Neuronal stem cell (in vitro differentiated cells): ENCODE measurements at regions not wholly inside any gene's neighbourhood (a gene's known extent, or its start where the extent isn't known, plus 50 kb on each side); places are given as distances from the start of the nearest gene placed in this dataset.
"Not testable (repeated sequence)": the region's sequence is repeated elsewhere in the genome, so short reads cannot be mapped to it uniquely, and the experiment has no call there.

ENCODE experiments used
- DNase-seq: peaks from one replicate; pipeline ENCODE4 v3.0.0-alpha.2; 2013; ENCODE audit warnings: low spot score
- H2AFZ ChIP-seq: one replicate; pipeline ENCODE4 v1.6.1; 2013; ENCODE audit warnings: mild to moderate bottlenecking, low read length, inconsistent platforms
- H2AK5ac ChIP-seq: 2 replicates; pipeline ENCODE4 v1.6.1; 2013; ENCODE audit warnings: low read depth, mild to moderate bottlenecking, inconsistent platforms, low read length, moderate library complexity, mixed read lengths
- H2BK120ac ChIP-seq: 2 replicates; pipeline ENCODE4 v1.6.1; 2013; ENCODE audit warnings: low read depth, mild to moderate bottlenecking, inconsistent platforms, low read length, moderate library complexity, mixed read lengths
- H2BK12ac ChIP-seq: one replicate; pipeline ENCODE4 v1.6.1; 2013; ENCODE audit warnings: low read length, inconsistent platforms
- H2BK15ac ChIP-seq: 2 replicates; pipeline ENCODE4 v1.6.1; 2013; ENCODE audit warnings: mild to moderate bottlenecking, low read length, inconsistent platforms, mixed read lengths
- H2BK5ac ChIP-seq: one replicate; pipeline ENCODE4 v1.6.1; 2013; ENCODE audit warnings: inconsistent platforms, mild to moderate bottlenecking, low read length, moderate library complexity
- H3K14ac ChIP-seq: one replicate; pipeline ENCODE4 v1.6.1; 2013; ENCODE audit warnings: low read length, inconsistent platforms
- H3K18ac ChIP-seq: 2 replicates; pipeline ENCODE4 v1.6.1; 2013; ENCODE audit warnings: low read length, inconsistent platforms
- H3K23ac ChIP-seq: 2 replicates; pipeline ENCODE4 v1.6.1; 2013; ENCODE audit warnings: low read depth, mild to moderate bottlenecking, mixed read lengths, low read length, inconsistent platforms; ENCODE audit not compliant: poor library complexity
- H3K27ac ChIP-seq: replicated peaks from 3 replicates; pipeline ENCODE4 v1.5.1; 2013; ENCODE audit warnings: low read length, inconsistent platforms
- H3K27me3 ChIP-seq, 3 experiments: 2 replicates each; pipeline ENCODE4 v1.6.1; 2013; ENCODE audit warnings: low read length in 3 of 3, mild to moderate bottlenecking in 2 of 3, inconsistent platforms in 1 of 3, low read depth in 1 of 3, mixed read lengths in 1 of 3, moderate library complexity in 1 of 3; ENCODE audit not compliant: control insufficient read depth in 3 of 3, insufficient read depth in 3 of 3
- H3K36me3 ChIP-seq, 2 donors: replicated peaks in 1 of 2; 2 replicates each; pipeline ENCODE4 v1.6.1; 2013; ENCODE audit warnings: low read length in 2 of 2; ENCODE audit not compliant: control insufficient read depth in 2 of 2, insufficient read depth in 2 of 2
- H3K4ac ChIP-seq: 2 replicates; pipeline ENCODE4 v1.6.1; 2013; ENCODE audit warnings: inconsistent platforms, mild to moderate bottlenecking, low read length, moderate library complexity
- H3K4me1 ChIP-seq, 2 donors: 1 replicate in 1 of 2; 2 replicates in 1 of 2; pipeline ENCODE4 v1.6.1; 2013; ENCODE audit warnings: low read length in 2 of 2, low read depth in 1 of 2; ENCODE audit not compliant: control insufficient read depth in 2 of 2, insufficient read depth in 1 of 2
- H3K4me2 ChIP-seq: one replicate; pipeline ENCODE4 v1.6.1; 2013; ENCODE audit warnings: mild to moderate bottlenecking, low read length, inconsistent platforms; ENCODE audit not compliant: insufficient read depth, poor library complexity, severe bottlenecking
- H3K4me3 ChIP-seq, 2 donors: 2 replicates each; pipeline ENCODE4 v1.5.1; 2013; ENCODE audit warnings: low read length in 2 of 2, mild to moderate bottlenecking in 2 of 2, inconsistent platforms in 1 of 2, moderate library complexity in 1 of 2
- H3K79me1 ChIP-seq: one replicate; pipeline ENCODE4 v1.6.1; 2013; ENCODE audit warnings: low read depth, mild to moderate bottlenecking, inconsistent platforms, low read length, moderate library complexity
- H3K9ac ChIP-seq: one replicate; pipeline ENCODE4 v1.6.1; 2013; ENCODE audit warnings: mild to moderate bottlenecking, low read depth, low read length, inconsistent platforms; ENCODE audit not compliant: poor library complexity
- H3K9me3 ChIP-seq, 2 donors: replicated peaks in 1 of 2; 2 replicates each; pipeline versions ENCODE3 to v1.6.1; 2013; ENCODE audit warnings: low read length in 2 of 2, mild to moderate bottlenecking in 2 of 2, inconsistent platforms in 1 of 2, low read depth in 1 of 2, mixed read lengths in 1 of 2, moderate library complexity in 1 of 2; ENCODE audit not compliant: control insufficient read depth in 2 of 2, insufficient read depth in 1 of 2
- H4K8ac ChIP-seq: one replicate; pipeline ENCODE4 v1.6.1; 2013; ENCODE audit warnings: low read depth, mild to moderate bottlenecking, inconsistent platforms, low read length, moderate library complexity
- H4K91ac ChIP-seq: one replicate; pipeline ENCODE4 v1.6.1; 2013; ENCODE audit warnings: low read length, low read depth, mild to moderate bottlenecking, inconsistent platforms; ENCODE audit not compliant: poor library complexity
- WGBS, 2 donors: extraction: QIAGEN DNeasy Blood & Tissue Kit; methylation state at CpG; one replicate each; pipeline ENCODE4 v1.1.7; 2013; ENCODE audit warnings: missing lambda C conversion rate in 2 of 2, mixed read lengths in 1 of 2; ENCODE audit not compliant: insufficient read length in 2 of 2, insufficient replicate concordance in 1 of 2; ENCODE audit errors: extremely low coverage in 2 of 2; 5-methylcytosine and 5-hydroxymethylcytosine counted together

- H3K4me3 ChIP-seq, H3K36me3 ChIP-seq, H4K91ac ChIP-seq, H3K27ac ChIP-seq, H3K4me1 ChIP-seq, H2BK12ac ChIP-seq, H3K79me1 ChIP-seq, H4K8ac ChIP-seq, H2AFZ ChIP-seq, DNase-seq, H3K23ac ChIP-seq, H3K4me2 ChIP-seq, H3K4ac ChIP-seq, H3K14ac ChIP-seq, H2BK120ac ChIP-seq, H3K27me3 ChIP-seq, H2AK5ac ChIP-seq, H2BK5ac ChIP-seq, H3K9me3 ChIP-seq, H3K18ac ChIP-seq, H2BK15ac ChIP-seq, H3K9ac ChIP-seq: not testable (repeated sequence)
- WGBS, 2 donors, result no CpG with 5 or more reads among the region's 3 CpGs
Measured at GRCh38 chr5:42115721-42116120, 190.6 kb downstream of the FBXO4 start.

GRCh38 chr5:42120070-42120469, 195.0 kb downstream of the FBXO4 start:
- H3K36me3 ChIP-seq, result no peaks in the 10 kb centered on the region
- H3K79me1 ChIP-seq, result no peaks in the 10 kb centered on the region
- H3K14ac ChIP-seq, result no peak overlapping the region
- H2AFZ ChIP-seq, result no peak overlapping the region
- H3K4ac ChIP-seq, result no peak overlapping the region
- no peak overlapping the region for H4K91ac ChIP-seq
- H3K27me3 ChIP-seq, result no peaks in the 10 kb centered on the region
- H2BK12ac ChIP-seq, result no peak overlapping the region
- no peak overlapping the region for H3K4me3 ChIP-seq
- H2AK5ac ChIP-seq, result no peak overlapping the region
- no peak overlapping the region for H3K4me2 ChIP-seq
- no peak for DNase-seq
- H3K4me1 ChIP-seq, result no peaks in the 10 kb centered on the region
- no peak overlapping the region for H3K23ac ChIP-seq
- no peak overlapping the region for H2BK5ac ChIP-seq
- no peak overlapping the region for H3K27ac ChIP-seq
- H4K8ac ChIP-seq, result no peak overlapping the region
- H3K18ac ChIP-seq, result no peak overlapping the region
- H2BK15ac ChIP-seq, result no peak overlapping the region
- H3K9me3 ChIP-seq, result no peaks in the 10 kb centered on the region
- H3K9ac ChIP-seq, result no peak overlapping the region
- no peak overlapping the region for H2BK120ac ChIP-seq

- Histone ChIP-seq H3K18ac (no peak overlapping the region), H4K8ac (no peak overlapping the region), H3K79me1 (no peaks in the 10 kb centered on the region), H3K4me3 (no peak overlapping the region), H3K14ac (no peak overlapping the region), H3K4ac (no peak overlapping the region), H2BK12ac (no peak overlapping the region), H3K9ac (no peak overlapping the region), H3K23ac (no peak overlapping the region), H3K9me3 (no peaks in the 10 kb centered on the region), H3K4me1 (no peaks in the 10 kb centered on the region), H2AFZ (no peak overlapping the region), H2BK5ac (no peak overlapping the region), H4K91ac (no peak overlapping the region), H3K4me2 (no peak overlapping the region), H2BK120ac (no peak overlapping the region), H2AK5ac (no peak overlapping the region), H2BK15ac (no peak overlapping the region), H3K36me3 (no peaks in the 10 kb centered on the region), H3K27me3 (no peaks in the 10 kb centered on the region), H3K27ac (no peak overlapping the region)
- no peak for DNase-seq
- WGBS, 2 donors, result no CpG with 5 or more reads among the region's 2 CpGs
Measured at GRCh38 chr5:42121401-42121800, 196.3 kb downstream of the FBXO4 start.

- no peak overlapping the region for H3K4me2 ChIP-seq
- no peak overlapping the region for H4K8ac ChIP-seq
- H2BK5ac ChIP-seq, result no peak overlapping the region
- H2AK5ac ChIP-seq, result no peak overlapping the region
- no peak for DNase-seq
- H3K14ac ChIP-seq, result no peak overlapping the region
- no peak overlapping the region for H3K4ac ChIP-seq
- no peak overlapping the region for H2BK12ac ChIP-seq
- WGBS, 2 donors, result no CpG with 5 or more reads among the region's 2 CpGs
- H3K18ac ChIP-seq, result no peak overlapping the region
- H3K27ac ChIP-seq, result no peak overlapping the region
- peaks cover 0 to 4% of the 10 kb centered on the region in 2 donors for H3K4me1 ChIP-seq
- H2BK15ac ChIP-seq, result no peak overlapping the region
- H3K9ac ChIP-seq, result no peak overlapping the region
- H3K36me3 ChIP-seq, result no peaks in the 10 kb centered on the region
- H3K9me3 ChIP-seq, result no peaks in the 10 kb centered on the region
- no peaks in the 10 kb centered on the region for H3K79me1 ChIP-seq
- H3K4me3 ChIP-seq, result no peak overlapping the region
- no peaks in the 10 kb centered on the region for H3K27me3 ChIP-seq
- H2AFZ ChIP-seq, result no peak overlapping the region
- peak overlapping the region; percentile 64 for H4K91ac ChIP-seq
- no peak overlapping the region for H2BK120ac ChIP-seq
- no peak overlapping the region for H3K23ac ChIP-seq
Measured at GRCh38 chr5:42131081-42131480, 206.0 kb downstream of the FBXO4 start.
